NCI-H446 (cell line): ENCODE measurements at regions not wholly inside any gene's neighbourhood (a gene's known extent, or its start where the extent isn't known, plus 50 kb on each side); places are given as distances from the start of the nearest gene placed in this dataset.
A peak's percentile ranks its signal among the peaks of the same experiment; 100 is the strongest.

Source experiments
- DNase-seq, 2 experiments: peaks; one replicate each; lab custom pipeline; 2025; lab: John Stamatoyannopoulos, UW

GRCh38 chr21:28783641-28784185 is 209.0 kb downstream of the LTN1 start:
- no peak for DNase-seq

GRCh38 chr21:28781602-28782276 is 210.9 kb downstream of the LTN1 start:
- DNase-seq, result peak in 1 of 2 experiments; percentile 14

GRCh38 chr21:28779914-28780313 is 212.8 kb downstream of the LTN1 start:
- no peak for DNase-seq

- no peak for DNase-seq
Measured at GRCh38 chr21:28776251-28776650, 216.4 kb downstream of the LTN1 start.

GRCh38 chr21:28775071-28775470 is 217.6 kb downstream of the LTN1 start:
- no peak for DNase-seq

GRCh38 chr21:28773036-28773435 is 219.6 kb downstream of the LTN1 start:
- no peak for DNase-seq

GRCh38 chr21:28771790-28772501 is 220.7 kb downstream of the LTN1 start:
- no peak for DNase-seq

GRCh38 chr21:28770867-28771661 is 221.6 kb downstream of the LTN1 start:
- DNase-seq, result no peak

- no peak for DNase-seq
Measured at GRCh38 chr21:28769683-28770082, 223.0 kb downstream of the LTN1 start.

GRCh38 chr21:28768753-28769152 is 223.9 kb downstream of the LTN1 start:
- DNase-seq, result no peak

- no peak for DNase-seq
Measured at GRCh38 chr21:28767523-28767922, 225.2 kb downstream of the LTN1 start.

- DNase-seq, result no peak
Measured at GRCh38 chr21:28763809-28764418, 228.8 kb downstream of the LTN1 start.

GRCh38 chr21:28762357-28762735 is 230.3 kb downstream of the LTN1 start:
- no peak for DNase-seq

GRCh38 chr21:28761674-28762356 is 230.9 kb downstream of the LTN1 start:
- no peak for DNase-seq

GRCh38 chr21:28758883-28759242 is 233.8 kb downstream of the LTN1 start:
- DNase-seq, result peak in 1 of 2 experiments; percentile 18

GRCh38 chr21:28758042-28758882 is 234.4 kb downstream of the LTN1 start:
- DNase-seq, result no peak

- no peak for DNase-seq
Measured at GRCh38 chr21:28754862-28755261, 237.8 kb downstream of the LTN1 start.

- no peak for DNase-seq
Measured at GRCh38 chr21:28754127-28754611, 238.5 kb downstream of the LTN1 start.

GRCh38 chr21:28752131-28752530 is 240.5 kb downstream of the LTN1 start:
- no peak for DNase-seq

- DNase-seq, result no peak
Measured at GRCh38 chr21:28751176-28751575, 241.5 kb downstream of the LTN1 start.

- no peak for DNase-seq
Measured at GRCh38 chr21:28750565-28750964, 242.1 kb downstream of the LTN1 start.
